Natural killer cell (primary cell): ENCODE measurements at regions not wholly inside any gene's neighbourhood (a gene's known extent, or its start where the extent isn't known, plus 50 kb on each side); places are given as distances from the start of the nearest gene placed in this dataset.

ENCODE experiments used
- ATAC-seq, 3 donors: fragments of 150-1000 bp in 2 of 3; fragments of 200-7000 bp in 1 of 3; cut with Tn5 transposase; 1 replicate in 1 of 3; 2 replicates in 2 of 3; pipeline ENCODE4 v1.10.0; 2021; ENCODE audit warnings: mild to moderate bottlenecking in 2 of 3, moderate library complexity in 2 of 3
- DNase-seq, 2 donors: peaks; one replicate each; pipeline versions ENCODE4 v3.0.0 to v3.0.0-alpha.2; 2013 to 2021; ENCODE audit warnings: mixed read lengths in 1 of 2
- H3K27ac ChIP-seq: one replicate; pipeline ENCODE4 v1.5.1; 2013; ENCODE audit warnings: mild to moderate bottlenecking, low read length
- H3K27me3 ChIP-seq: one replicate; pipeline ENCODE4 v1.6.1; 2013; ENCODE audit warnings: low read length; ENCODE audit not compliant: control insufficient read depth, insufficient read depth
- H3K36me3 ChIP-seq: one replicate; pipeline ENCODE4 v1.6.1; 2013; ENCODE audit warnings: low read length; ENCODE audit not compliant: control insufficient read depth, insufficient read depth
- H3K4me1 ChIP-seq: one replicate; pipeline ENCODE4 v1.6.1; 2013; ENCODE audit warnings: low read length; ENCODE audit not compliant: control insufficient read depth, insufficient read depth
- H3K4me3 ChIP-seq: one replicate; pipeline ENCODE4 v1.5.1; 2013; ENCODE audit warnings: low read length
- H3K9me3 ChIP-seq: one replicate; pipeline ENCODE4 v1.6.1; 2013; ENCODE audit warnings: low read length; ENCODE audit not compliant: control insufficient read depth, insufficient read depth
- H3K27ac Mint-ChIP-seq, 2 donors: one replicate each; pipeline ENCODE4 v1.8.0; 2022; ENCODE audit warnings: mild to moderate bottlenecking in 2 of 2, mixed read lengths in 2 of 2, moderate library complexity in 1 of 2
- H3K27me3 Mint-ChIP-seq, 2 donors: one replicate each; pipeline ENCODE4 v1.8.0; 2022; ENCODE audit warnings: low read depth in 2 of 2, mixed read lengths in 2 of 2
- H3K36me3 Mint-ChIP-seq: one replicate; pipeline ENCODE4 v1.8.0; 2022; ENCODE audit warnings: mixed read lengths
- H3K4me1 Mint-ChIP-seq, 2 donors: one replicate each; pipeline ENCODE4 v1.8.0; 2022; ENCODE audit warnings: mixed read lengths in 2 of 2
- H3K4me3 Mint-ChIP-seq: one replicate; pipeline ENCODE4 v1.8.0; 2022; ENCODE audit warnings: mild to moderate bottlenecking, moderate library complexity, mixed read lengths
- H3K9me3 Mint-ChIP-seq, 2 donors: one replicate each; pipeline ENCODE4 v1.8.0; 2022; ENCODE audit warnings: mixed read lengths in 2 of 2
- WGBS: methylation state at CpG from one replicate; pipeline ENCODE4 v1.1.7; 2013; ENCODE audit warnings: missing lambda C conversion rate; ENCODE audit not compliant: insufficient coverage; 5-methylcytosine and 5-hydroxymethylcytosine counted together
- intact Hi-C: fragments of 100-400 bp; cut with micrococcal nuclease; formaldehyde crosslinking; loops from one replicate; pipeline ENCODE4 v1.14.2; 2022
- TF ChIP-seq, protein P1 (sequence below): fragments of 200-600 bp; IDR thresholded peaks from one replicate; pipeline ENCODE4 v1.8.0; 2022; ENCODE audit warnings: antibody characterized with exemption

DNA sequence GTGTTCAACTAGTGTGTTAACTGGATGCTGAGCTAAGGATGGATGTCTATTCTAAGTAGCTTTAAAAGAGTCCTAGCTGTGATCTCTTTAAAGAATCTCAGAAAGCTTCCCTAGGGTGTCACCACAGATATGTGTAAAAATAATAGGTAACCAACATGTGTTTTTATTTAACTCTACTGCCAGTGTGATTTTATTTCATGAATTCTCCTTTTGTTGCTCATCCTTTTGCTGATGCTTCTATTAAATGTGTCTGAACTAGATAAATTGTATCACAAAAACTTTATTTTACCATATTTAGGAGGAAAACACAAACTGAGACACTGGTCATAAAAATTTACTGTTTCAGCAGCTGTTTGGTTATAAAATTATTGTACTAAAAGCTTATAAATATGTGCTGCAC lies 809.4 kb upstream of the CITED2 start:
- no peak overlapping the region for H3K27ac ChIP-seq
- ATAC-seq (no peak), DNase-seq (no peak)
- Mint-ChIP-seq H3K27ac (no peak overlapping the region), H3K4me3 (no peak overlapping the region), H3K9me3 (peaks cover 2 to 3% of the 10 kb centered on the region in 2 donors), H3K4me1 (no peaks in the 10 kb centered on the region), H3K27me3 (no peaks in the 10 kb centered on the region), H3K36me3 (no peaks in the 10 kb centered on the region)
- intact Hi-C loops = no loop called here
- no peaks in the 10 kb centered on the region for H3K4me1 ChIP-seq
- no peaks in the 10 kb centered on the region for H3K9me3 ChIP-seq
- H3K4me3 ChIP-seq = no peak overlapping the region
- TF ChIP-seq, protein P1, sequence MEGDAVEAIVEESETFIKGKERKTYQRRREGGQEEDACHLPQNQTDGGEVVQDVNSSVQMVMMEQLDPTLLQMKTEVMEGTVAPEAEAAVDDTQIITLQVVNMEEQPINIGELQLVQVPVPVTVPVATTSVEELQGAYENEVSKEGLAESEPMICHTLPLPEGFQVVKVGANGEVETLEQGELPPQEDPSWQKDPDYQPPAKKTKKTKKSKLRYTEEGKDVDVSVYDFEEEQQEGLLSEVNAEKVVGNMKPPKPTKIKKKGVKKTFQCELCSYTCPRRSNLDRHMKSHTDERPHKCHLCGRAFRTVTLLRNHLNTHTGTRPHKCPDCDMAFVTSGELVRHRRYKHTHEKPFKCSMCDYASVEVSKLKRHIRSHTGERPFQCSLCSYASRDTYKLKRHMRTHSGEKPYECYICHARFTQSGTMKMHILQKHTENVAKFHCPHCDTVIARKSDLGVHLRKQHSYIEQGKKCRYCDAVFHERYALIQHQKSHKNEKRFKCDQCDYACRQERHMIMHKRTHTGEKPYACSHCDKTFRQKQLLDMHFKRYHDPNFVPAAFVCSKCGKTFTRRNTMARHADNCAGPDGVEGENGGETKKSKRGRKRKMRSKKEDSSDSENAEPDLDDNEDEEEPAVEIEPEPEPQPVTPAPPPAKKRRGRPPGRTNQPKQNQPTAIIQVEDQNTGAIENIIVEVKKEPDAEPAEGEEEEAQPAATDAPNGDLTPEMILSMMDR = no peak
- H3K36me3 ChIP-seq = no peaks in the 10 kb centered on the region
- H3K27me3 ChIP-seq = no peaks in the 10 kb centered on the region

DNA sequence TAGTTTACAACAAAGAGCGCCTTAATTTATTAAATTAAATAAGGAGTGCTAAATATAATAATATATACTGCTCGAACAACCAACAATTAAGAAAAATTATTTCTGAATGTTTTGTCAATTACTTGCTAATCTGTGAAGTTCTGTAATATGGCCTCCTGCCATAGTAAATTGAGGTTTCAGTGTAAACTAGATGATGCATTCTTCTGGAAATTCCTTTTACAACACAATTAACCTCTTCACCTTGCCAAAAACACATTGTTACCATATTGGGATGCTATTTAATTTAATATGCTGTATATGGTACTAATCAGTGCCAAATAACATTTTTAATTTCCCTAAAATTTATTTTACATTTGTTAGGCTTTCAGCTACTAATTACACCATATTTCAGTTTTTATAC lies 808.4 kb upstream of the CITED2 start:
- Mint-ChIP-seq H3K27me3 (no peaks in the 10 kb centered on the region), H3K4me3 (no peak overlapping the region), H3K9me3 (peaks cover 2 to 3% of the 10 kb centered on the region in 2 donors), H3K4me1 (no peaks in the 10 kb centered on the region), H3K36me3 (no peaks in the 10 kb centered on the region), H3K27ac (no peak overlapping the region)
- ATAC-seq (no peak), DNase-seq (no peak)
- H3K4me1 ChIP-seq = no peaks in the 10 kb centered on the region
- H3K9me3 ChIP-seq = no peaks in the 10 kb centered on the region
- WGBS = no CpG with 5 or more reads among the region's 2 CpGs
- H3K27me3 ChIP-seq = no peaks in the 10 kb centered on the region
- TF ChIP-seq, protein P1 = no peak
- intact Hi-C loops = no loop called here
- H3K27ac ChIP-seq = no peak overlapping the region
- H3K36me3 ChIP-seq = no peaks in the 10 kb centered on the region
- no peak overlapping the region for H3K4me3 ChIP-seq

DNA sequence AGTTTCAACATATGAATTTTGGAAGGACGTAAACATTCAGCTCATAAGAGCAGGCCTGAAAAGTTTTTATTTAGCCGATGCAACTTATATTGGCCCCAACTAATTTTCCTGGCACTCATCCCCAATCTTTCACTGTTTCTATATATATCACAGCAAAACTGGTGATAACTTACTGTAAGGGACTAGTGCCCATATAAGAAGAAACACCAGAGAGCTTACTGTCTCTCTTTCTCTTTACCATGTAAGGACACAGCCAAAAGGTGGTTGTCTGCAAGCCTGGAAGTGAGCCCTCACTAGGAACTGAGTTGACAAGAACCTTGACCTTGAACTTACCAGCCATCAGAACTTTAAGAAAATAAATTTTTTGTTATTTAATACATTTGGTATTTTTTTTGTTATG lies 807.4 kb upstream of the CITED2 start:
- H3K36me3 ChIP-seq = no peaks in the 10 kb centered on the region
- 100% methylated on average over 2 of the region's 2 CpGs for WGBS
- H3K27me3 Mint-ChIP-seq = no peaks in the 10 kb centered on the region

DNA sequence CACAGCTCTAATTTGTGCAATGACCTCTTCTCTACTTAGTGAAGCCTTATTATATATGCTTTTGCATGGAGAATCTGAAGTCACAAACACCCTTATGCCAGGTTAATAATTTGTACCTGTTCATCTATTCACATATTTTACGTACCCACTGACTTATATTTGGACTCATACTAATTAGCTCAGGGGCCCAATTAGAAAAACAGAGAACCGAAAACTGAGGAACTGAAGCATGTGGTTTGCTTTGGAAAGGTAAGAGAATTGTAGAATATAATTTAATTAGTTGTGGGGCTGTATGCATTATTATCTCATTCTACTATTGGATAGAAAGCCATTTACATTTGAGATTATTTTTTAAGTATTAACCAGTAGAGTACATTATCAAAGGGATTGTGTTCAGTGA lies 805.9 kb upstream of the CITED2 start:
- TF ChIP-seq, protein P1 = no peak
- Mint-ChIP-seq H3K27me3 (no peaks in the 10 kb centered on the region), H3K4me1 (no peaks in the 10 kb centered on the region), H3K36me3 (no peaks in the 10 kb centered on the region), H3K27ac (no peak overlapping the region), H3K4me3 (no peak overlapping the region), H3K9me3 (peaks cover 0 to 2% of the 10 kb centered on the region in 2 donors)
- Histone ChIP-seq H3K4me1 (no peaks in the 10 kb centered on the region), H3K9me3 (no peaks in the 10 kb centered on the region), H3K4me3 (no peak overlapping the region), H3K36me3 (no peaks in the 10 kb centered on the region), H3K27ac (no peak overlapping the region), H3K27me3 (no peaks in the 10 kb centered on the region)
- 100% methylated on average over 1 of the region's 2 CpGs for WGBS
- ATAC-seq = no peak
- intact Hi-C loops = no loop called here
- no peak for DNase-seq

More for the DNA sequence above, 807.4 kb upstream of the CITED2 start:
- Mint-ChIP-seq H3K36me3 (no peaks in the 10 kb centered on the region), H3K27ac (no peak overlapping the region), H3K4me3 (no peak overlapping the region), H3K4me1 (no peaks in the 10 kb centered on the region), H3K9me3 (peaks cover 2 to 3% of the 10 kb centered on the region in 2 donors)
- Histone ChIP-seq H3K4me1 (no peaks in the 10 kb centered on the region), H3K9me3 (no peaks in the 10 kb centered on the region), H3K27ac (no peak overlapping the region), H3K27me3 (no peaks in the 10 kb centered on the region), H3K4me3 (no peak overlapping the region)
- DNase-seq (no peak), ATAC-seq (no peak)
- intact Hi-C loops = no loop called here
- TF ChIP-seq, protein P1 = no peak
